Thoracic aorta (tissue), 2 donors: ENCODE measurements at regions not wholly inside any gene's neighbourhood (a gene's known extent, or its start where the extent isn't known, plus 50 kb on each side); places are given as distances from the start of the nearest gene placed in this dataset.
A peak's percentile ranks its signal among the peaks of the same experiment; 100 is the strongest.

Experiments
- ATAC-seq: fragments of 150-250 bp; one replicate; pipeline ENCODE4 v1.8.0; 2017; ENCODE audit warnings: low read depth; ENCODE audit not compliant: insufficient number of reproducible peaks, low FRiP score
- DNase-seq: peaks from one replicate; pipeline ENCODE4 v3.0.0-alpha.2; 2020; ENCODE audit warnings: low spot score
- H3K27ac ChIP-seq, 2 donors: fragments of 200-600 bp; sonication (generic); 1 replicate in 1 of 2; 2 replicates in 1 of 2; pipeline ENCODE4 v1.5.1; 2016; ENCODE audit warnings: mild to moderate bottlenecking in 2 of 2, moderate library complexity in 2 of 2
- H3K27me3 ChIP-seq: fragments of 200-600 bp; sonication (generic); replicated peaks from 2 replicates; pipeline ENCODE4 v1.6.0; 2016; ENCODE audit warnings: mild to moderate bottlenecking; ENCODE audit not compliant: insufficient read depth
- H3K36me3 ChIP-seq: fragments of 200-600 bp; sonication (generic); one replicate; pipeline ENCODE4 v1.5.1; 2016
- H3K4me1 ChIP-seq, 2 donors: fragments of 200-600 bp; sonication (generic); 1 replicate in 1 of 2; 2 replicates in 1 of 2; pipeline versions ENCODE4 v1.5.1 to v1.6.0; 2016; ENCODE audit warnings: low read depth in 2 of 2, mild to moderate bottlenecking in 1 of 2; ENCODE audit not compliant: control insufficient read depth in 1 of 2
- H3K4me3 ChIP-seq: fragments of 200-600 bp; sonication (generic); 2 replicates; pipeline ENCODE4 v1.5.1; 2016; ENCODE audit warnings: mild to moderate bottlenecking
- H3K9me3 ChIP-seq: fragments of 200-600 bp; sonication (generic); 2 replicates; pipeline ENCODE4 v1.5.1; 2016
- TF ChIP-seq, protein P1 (sequence below): fragments of 200-600 bp; sonication (generic); IDR thresholded peaks from one replicate; pipeline ENCODE4 v1.5.1; 2019; ENCODE audit warnings: antibody characterized with exemption

DNA sequence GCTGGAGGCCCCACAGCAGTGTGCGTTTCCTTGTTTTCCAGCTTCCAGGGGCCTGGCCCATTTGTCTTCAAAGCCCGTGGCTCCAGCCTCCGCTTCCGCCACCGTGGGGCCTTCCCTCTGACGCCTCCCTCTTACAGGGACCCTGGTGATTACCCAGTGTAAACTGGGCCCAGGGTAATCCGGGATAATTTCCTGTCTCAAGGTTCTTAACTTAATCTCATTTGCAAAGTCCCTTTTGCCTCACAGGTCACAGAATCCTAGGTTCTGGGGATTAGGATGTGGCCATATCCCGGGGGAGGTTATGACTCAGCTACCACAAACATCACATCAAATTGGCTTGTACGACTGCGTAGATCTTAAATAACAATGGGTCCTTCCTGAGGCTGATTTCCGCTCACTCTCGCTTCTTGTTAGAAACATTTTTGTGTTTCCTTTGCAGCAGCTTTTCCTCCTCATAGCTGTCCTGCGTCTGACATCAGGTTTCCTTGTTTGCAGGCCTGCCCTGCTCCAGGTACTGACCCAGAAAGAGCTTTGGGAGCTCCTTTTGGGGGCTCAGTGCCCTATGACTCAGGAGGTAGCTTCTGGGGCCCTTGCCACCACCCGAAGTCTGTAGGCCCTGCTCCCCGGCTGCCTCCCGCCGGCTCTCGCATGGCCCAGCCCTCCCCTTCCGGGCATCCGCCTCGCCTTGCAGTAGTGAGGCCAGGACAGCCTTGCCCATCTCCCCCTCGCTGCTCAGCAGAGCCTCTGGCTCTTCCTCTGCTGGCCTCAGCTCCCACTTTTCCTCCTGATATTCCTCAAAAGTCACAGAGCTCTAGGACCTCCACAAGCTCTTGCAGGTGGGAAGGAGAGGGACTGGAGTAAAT lies 100.5 kb downstream of the ERMARD start:
- H3K4me1 ChIP-seq, result no peaks in the 10 kb centered on the region
- TF ChIP-seq, protein P1, sequence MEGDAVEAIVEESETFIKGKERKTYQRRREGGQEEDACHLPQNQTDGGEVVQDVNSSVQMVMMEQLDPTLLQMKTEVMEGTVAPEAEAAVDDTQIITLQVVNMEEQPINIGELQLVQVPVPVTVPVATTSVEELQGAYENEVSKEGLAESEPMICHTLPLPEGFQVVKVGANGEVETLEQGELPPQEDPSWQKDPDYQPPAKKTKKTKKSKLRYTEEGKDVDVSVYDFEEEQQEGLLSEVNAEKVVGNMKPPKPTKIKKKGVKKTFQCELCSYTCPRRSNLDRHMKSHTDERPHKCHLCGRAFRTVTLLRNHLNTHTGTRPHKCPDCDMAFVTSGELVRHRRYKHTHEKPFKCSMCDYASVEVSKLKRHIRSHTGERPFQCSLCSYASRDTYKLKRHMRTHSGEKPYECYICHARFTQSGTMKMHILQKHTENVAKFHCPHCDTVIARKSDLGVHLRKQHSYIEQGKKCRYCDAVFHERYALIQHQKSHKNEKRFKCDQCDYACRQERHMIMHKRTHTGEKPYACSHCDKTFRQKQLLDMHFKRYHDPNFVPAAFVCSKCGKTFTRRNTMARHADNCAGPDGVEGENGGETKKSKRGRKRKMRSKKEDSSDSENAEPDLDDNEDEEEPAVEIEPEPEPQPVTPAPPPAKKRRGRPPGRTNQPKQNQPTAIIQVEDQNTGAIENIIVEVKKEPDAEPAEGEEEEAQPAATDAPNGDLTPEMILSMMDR, result no peak
- no peak for DNase-seq

DNA sequence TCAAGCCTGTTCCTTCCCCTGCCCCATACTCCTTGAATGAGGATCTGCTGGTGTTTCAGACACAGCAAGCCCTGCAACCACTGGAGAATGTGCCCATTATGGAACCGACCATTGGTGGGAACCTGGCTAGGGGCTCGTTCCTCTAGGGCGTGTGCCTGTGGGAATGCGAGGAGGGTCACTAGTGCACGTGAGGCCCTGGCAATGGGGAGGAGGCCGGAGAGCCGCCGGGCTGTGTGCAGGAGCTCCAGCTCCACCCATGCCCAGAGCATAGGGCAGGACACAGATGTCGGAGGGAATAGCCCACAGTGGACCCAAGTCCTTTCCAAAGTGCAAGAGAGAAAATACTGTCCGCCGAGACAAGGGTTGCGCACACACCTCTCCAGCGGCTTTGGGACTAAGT lies 99.3 kb downstream of the ERMARD start:
- no peak for DNase-seq
- no peaks in the 10 kb centered on the region for H3K36me3 ChIP-seq
- H3K27me3 ChIP-seq, result no peaks in the 10 kb centered on the region
- H3K4me1 ChIP-seq, result no peaks in the 10 kb centered on the region
- H3K4me3 ChIP-seq, result no peak overlapping the region
- ATAC-seq, result no peak
- no peak overlapping the region for H3K27ac ChIP-seq
- H3K9me3 ChIP-seq, result no peaks in the 10 kb centered on the region
- TF ChIP-seq, protein P1, result no peak

More for the DNA sequence above, 100.5 kb downstream of the ERMARD start:
- no peaks in the 10 kb centered on the region for H3K36me3 ChIP-seq
- peak; percentile 54 for ATAC-seq
- H3K27ac ChIP-seq, result no peak overlapping the region
- no peaks in the 10 kb centered on the region for H3K9me3 ChIP-seq
- no peaks in the 10 kb centered on the region for H3K27me3 ChIP-seq
- no peak overlapping the region for H3K4me3 ChIP-seq

DNA sequence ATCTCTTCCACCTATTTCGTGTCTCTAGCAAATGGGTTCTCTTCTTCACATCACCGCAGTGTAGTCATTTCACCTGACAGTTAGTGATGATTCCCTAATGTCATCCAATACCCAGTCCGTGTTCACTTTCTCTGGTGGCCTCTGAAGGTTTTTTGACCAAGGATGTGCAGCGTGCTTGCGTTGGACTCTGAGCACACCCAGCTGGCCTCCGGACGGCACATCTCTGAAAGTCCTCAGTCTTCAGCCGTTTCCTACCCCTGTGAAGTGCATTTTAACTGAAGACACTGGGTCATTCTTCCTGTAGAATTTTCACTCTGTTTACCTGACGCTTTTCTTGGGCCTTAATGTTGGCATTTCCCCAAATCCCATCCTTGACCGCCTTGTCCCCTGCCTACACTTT lies 98.7 kb downstream of the ERMARD start:
- TF ChIP-seq, protein P1, result no peak
- DNase-seq (no peak), ATAC-seq (no peak)
- Histone ChIP-seq H3K4me3 (no peak overlapping the region), H3K9me3 (no peaks in the 10 kb centered on the region), H3K27me3 (no peaks in the 10 kb centered on the region), H3K36me3 (no peaks in the 10 kb centered on the region), H3K27ac (no peak overlapping the region), H3K4me1 (no peaks in the 10 kb centered on the region)

DNA sequence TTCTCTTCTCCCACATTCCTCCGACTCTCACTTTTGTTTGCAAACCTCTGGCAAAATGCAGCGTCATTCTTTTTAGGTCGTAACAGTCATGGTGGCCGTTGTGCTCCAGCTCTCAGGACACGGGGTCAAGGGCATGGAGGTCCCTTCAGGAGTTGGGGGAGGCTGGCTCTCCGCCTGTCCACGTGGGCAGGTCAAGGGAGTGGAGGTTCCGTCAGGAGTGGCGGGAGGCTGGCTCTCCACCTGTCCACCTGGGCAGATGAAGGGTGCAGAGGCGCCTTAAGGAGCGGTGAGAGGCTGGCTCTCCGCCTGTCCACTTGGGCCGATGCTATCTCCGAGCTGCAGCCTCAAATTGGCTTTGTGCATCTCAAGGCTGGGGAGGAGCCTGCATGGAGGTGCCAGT lies 98.0 kb downstream of the ERMARD start:
- no peaks in the 10 kb centered on the region for H3K36me3 ChIP-seq
- no peaks in the 10 kb centered on the region for H3K9me3 ChIP-seq
- DNase-seq (no peak), ATAC-seq (no peak)
- no peak overlapping the region for H3K4me3 ChIP-seq
- TF ChIP-seq, protein P1, result no peak
- H3K4me1 ChIP-seq, result no peaks in the 10 kb centered on the region
- no peak overlapping the region for H3K27ac ChIP-seq
- H3K27me3 ChIP-seq, result no peaks in the 10 kb centered on the region

DNA sequence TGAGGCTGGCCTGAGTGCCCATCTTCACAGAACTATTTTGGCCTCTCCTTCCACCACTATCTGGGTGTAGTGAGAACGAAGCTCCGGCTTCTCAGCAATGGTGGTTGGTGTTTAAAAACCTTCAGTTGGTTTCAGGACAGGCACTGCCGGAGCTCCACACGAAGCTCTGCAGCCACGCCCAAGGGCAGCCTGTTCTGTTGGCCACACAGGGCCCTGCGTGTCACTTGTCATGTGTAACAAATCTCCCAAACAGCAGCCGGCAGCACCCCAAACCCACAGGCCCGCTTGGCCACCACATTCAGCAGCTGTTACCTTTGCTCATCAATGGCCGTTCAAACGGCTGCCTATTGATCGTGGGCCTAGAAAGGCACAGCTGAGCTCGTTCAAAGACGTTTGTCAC lies 97.5 kb downstream of the ERMARD start:
- DNase-seq (no peak), ATAC-seq (no peak)
- H3K27ac ChIP-seq, result no peak overlapping the region
- no peaks in the 10 kb centered on the region for H3K36me3 ChIP-seq
- H3K27me3 ChIP-seq, result no peaks in the 10 kb centered on the region
- TF ChIP-seq, protein P1, result no peak
- no peaks in the 10 kb centered on the region for H3K4me1 ChIP-seq
- no peaks in the 10 kb centered on the region for H3K9me3 ChIP-seq
- no peak overlapping the region for H3K4me3 ChIP-seq
